Astrocyte of the cerebellum (primary cell): ENCODE measurements at regions not wholly inside any gene's neighbourhood (a gene's known extent, or its start where the extent isn't known, plus 50 kb on each side); places are given as distances from the start of the nearest gene placed in this dataset.
"Not testable (repeated sequence)": the region's sequence is repeated elsewhere in the genome, so short reads cannot be mapped to it uniquely, and the experiment has no call there.

Experiments
- DNase-seq: peaks from one replicate; pipeline ENCODE4 v3.0.0-alpha.2; 2011; ENCODE audit warnings: low read depth
- H3K4me3 ChIP-seq: 2 replicates; pipeline ENCODE4 v1.5.1; 2011; ENCODE audit warnings: mild to moderate bottlenecking, low read depth, low read length, moderate library complexity
- in situ Hi-C: cut with HindIII; loops from 2 replicates; pipeline ENCODE4 v1.10.0; 2017; ENCODE audit warnings: low sequenced_read_pairs
- TF ChIP-seq, protein P1 (sequence below): IDR thresholded peaks from 2 replicates; pipeline ENCODE4 v1.5.1; 2012; ENCODE audit warnings: low read length, low read depth, moderate library complexity, mild to moderate bottlenecking; ENCODE audit errors: missing control alignments

DNA sequence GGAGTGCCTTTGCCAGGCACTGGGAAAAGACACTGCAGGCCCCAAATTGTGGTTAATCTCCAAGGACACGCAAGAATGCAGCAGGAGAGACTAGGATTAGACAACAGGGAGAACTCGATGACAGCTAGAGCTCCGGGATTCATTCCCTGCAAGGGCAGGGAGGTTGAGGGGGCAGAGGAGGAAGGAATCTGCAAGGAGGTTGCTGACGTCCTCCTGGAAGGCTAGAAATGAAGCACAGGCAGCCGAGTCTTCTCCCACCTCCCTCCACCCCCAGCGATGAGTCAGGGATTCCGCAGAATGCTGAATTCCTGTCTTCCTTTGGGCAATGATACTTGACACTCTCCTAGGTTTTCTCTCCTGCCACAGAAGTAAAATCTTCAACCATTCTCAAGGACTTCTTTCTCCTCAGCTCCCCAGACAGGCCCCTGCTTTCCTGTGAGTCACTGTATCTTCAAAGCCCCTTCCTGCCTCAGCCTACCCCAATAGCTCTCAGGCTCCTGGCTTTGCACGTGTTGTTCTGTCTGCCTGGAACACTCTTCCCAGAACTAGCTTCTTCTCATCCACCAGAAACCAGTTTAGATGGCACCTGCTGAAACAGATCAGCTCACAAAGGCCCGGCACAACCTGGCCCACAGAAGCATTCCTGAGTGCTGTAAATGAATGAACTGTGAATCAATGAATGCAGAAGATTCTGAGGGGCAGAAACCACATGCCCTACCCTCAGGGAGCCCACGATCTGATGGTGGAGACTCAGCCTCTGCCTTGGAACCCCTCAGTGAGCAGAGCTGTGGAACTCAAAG, 85.6 kb downstream of the MRPL14 start:
- DNase-seq, result peak; percentile 90
- TF ChIP-seq, protein P1, sequence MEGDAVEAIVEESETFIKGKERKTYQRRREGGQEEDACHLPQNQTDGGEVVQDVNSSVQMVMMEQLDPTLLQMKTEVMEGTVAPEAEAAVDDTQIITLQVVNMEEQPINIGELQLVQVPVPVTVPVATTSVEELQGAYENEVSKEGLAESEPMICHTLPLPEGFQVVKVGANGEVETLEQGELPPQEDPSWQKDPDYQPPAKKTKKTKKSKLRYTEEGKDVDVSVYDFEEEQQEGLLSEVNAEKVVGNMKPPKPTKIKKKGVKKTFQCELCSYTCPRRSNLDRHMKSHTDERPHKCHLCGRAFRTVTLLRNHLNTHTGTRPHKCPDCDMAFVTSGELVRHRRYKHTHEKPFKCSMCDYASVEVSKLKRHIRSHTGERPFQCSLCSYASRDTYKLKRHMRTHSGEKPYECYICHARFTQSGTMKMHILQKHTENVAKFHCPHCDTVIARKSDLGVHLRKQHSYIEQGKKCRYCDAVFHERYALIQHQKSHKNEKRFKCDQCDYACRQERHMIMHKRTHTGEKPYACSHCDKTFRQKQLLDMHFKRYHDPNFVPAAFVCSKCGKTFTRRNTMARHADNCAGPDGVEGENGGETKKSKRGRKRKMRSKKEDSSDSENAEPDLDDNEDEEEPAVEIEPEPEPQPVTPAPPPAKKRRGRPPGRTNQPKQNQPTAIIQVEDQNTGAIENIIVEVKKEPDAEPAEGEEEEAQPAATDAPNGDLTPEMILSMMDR, result no peak

DNA sequence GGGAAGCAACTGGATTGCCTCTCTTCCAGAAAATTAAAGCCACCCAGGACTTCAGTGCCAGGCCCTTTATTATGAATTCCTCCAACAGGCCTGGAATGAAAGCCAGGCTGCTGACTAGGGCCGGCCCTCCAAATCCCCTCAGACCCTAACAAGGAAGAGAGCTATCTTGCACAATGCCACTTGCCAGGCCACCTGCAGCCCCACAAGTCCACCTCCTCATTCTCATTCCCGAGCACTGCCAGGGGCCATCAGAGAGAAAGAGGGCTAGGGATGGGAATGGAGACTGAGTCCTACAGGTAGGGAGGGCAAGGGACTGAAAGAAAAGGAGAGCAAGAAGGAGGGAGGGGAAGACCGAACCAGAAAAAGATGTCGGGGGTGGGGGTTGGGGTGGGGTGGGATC, 86.5 kb downstream of the MRPL14 start:
- no peak for DNase-seq
- H3K4me3 ChIP-seq, result no peak overlapping the region
- TF ChIP-seq, protein P1, result no peak
- in situ Hi-C loops, result no loop called here

More for the DNA sequence above, 85.6 kb downstream of the MRPL14 start:
- H3K4me3 ChIP-seq, result no peak overlapping the region
- in situ Hi-C loops, result no loop called here

DNA sequence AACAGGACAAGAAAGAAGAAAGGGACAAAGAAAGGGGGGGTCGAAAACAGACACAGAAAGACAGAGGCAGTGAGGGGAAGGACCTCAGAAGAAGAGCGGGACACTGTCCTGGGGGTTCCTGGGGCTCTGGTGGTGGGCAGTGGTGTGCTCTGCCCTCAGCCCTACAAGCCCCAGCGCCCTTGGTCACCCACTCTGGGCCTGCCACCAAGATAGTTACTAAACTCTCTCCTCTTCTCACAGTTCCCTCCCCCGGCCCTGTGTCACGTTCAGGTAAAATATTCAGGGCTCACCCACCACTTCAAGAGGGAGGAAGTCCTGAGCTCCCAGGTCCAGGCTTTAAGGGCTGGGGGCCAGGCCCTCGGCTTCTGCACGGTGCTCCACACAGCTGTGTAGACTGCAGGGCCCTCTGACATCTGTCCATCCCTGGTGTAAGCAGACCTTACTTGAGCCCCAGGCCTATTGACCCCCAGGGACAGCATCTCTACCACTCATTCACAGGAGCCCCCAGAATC, 87.4 kb downstream of the MRPL14 start:
- TF ChIP-seq, protein P1, result no peak
- in situ Hi-C loops, result no loop called here
- no peak overlapping the region for H3K4me3 ChIP-seq
- no peak for DNase-seq

DNA sequence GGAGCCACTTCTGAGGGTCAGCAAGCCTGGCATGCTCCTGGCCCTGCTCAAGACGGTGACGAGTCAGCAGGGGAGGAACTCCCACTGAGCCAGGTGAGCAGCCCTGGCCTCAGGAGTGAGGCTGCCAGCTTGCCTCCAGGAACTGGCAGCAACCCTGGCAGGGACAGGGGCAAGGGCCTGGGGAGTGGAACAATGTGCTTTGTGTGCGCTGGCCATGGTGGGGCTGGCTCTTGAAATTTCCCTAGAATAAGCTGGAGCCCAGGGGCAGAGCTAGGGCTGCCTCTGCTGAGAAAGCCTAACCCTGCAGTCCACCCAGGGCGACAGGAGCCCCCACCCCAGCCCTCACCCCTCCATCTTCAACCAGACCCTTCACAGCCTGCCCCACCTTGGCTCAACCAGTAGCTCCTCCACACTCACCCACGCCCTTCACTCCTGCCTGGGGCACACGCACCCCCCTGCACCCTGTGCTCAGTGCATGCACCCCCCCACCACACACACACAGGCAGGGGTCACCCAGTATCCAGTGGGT, 88.0 kb downstream of the MRPL14 start:
- TF ChIP-seq, protein P1, result no peak
- no peak for DNase-seq
- in situ Hi-C loops, result no loop called here
- H3K4me3 ChIP-seq, result no peak overlapping the region

DNA sequence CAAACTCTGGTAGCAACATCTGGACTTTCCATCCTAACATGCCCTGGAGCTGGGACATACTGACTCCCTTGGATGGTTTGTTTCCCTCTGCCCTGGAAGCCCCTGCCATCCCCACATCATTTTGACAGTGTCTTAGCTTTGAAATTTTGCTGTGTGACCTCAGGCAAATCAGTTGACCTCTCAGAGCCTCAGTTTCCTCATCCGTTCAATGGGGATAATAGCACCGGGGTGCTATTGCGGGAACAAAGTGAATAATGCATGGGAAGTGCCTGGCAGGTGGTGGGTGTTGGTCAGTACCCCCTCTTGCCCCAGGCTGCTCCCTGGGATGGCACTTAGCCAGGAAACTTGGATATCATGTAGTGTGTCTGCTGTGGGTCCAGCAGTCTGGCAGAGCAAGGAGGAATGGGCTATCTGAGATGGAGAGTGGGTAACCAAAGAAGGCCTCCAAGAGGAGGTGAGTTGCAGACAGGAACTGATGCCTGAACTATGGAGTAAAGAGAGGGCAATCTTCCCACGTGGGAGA, 88.6 kb downstream of the MRPL14 start:
- in situ Hi-C loops, result no loop called here
- TF ChIP-seq, protein P1, result no peak
- DNase-seq, result no peak
- H3K4me3 ChIP-seq, result no peak overlapping the region

DNA sequence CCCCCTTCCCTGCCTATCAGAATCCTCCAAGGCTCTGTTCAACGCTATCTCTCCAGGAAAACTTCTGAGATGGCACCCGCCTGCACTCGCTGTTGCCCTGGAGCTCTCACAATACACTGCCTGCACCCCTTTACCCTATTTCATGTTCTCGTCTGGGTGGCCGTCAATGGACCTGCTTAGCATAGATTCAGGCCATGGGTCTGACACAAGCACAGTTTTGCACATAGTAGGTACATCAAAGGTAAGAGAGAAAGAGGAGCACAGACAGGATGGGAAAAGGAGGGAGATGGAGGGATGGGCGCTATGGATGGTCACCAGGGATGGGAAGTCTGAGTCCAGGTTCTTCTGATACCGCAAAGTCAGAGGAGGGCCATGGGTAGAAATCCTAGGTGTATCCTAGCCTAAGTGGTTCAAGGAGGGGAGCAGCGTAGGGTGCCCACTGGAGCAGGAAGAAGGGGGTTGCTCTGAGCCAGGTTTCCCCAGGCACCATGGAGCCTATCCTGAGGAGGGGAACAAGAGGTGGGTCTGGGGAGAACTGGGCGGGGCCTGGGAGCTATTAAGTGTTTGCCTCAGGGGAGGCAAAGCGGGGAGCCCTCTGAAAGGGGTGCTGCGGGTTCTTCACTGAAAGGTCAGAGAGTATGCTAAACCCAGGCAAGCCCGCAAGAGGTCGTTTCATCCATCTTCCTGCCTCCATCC, 89.3 kb downstream of the MRPL14 start:
- no peak overlapping the region for H3K4me3 ChIP-seq
- TF ChIP-seq, protein P1, result no peak
- DNase-seq, result no peak
- in situ Hi-C loops, result no loop called here

DNA sequence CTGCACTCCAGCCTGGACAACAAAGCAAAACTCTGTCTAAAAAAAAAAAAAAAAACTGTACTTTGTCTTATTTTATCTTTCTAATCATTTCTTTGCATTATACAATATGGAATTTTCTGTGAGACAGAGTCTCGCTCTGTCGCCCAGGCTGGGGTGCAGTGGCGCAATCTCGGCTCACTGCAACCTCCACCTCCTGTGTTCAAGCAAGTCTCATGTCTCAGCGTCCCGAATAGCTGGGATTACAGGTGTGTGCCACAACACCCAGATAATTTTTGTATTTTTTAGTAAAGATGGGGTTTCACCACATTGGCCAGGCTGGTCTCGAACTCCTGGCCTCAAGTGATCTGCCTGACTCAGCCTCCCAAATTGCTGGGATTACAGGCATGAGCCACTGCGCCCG, 90.0 kb downstream of the MRPL14 start:
- in situ Hi-C loops, DNase-seq, H3K4me3 ChIP-seq: not testable (repeated sequence)
